ENCODE measurements at regions not wholly inside any gene's neighbourhood (a gene's known extent, or its start where the extent isn't known, plus 50 kb on each side); places are given as distances from the start of the nearest gene placed in this dataset.

DNA sequence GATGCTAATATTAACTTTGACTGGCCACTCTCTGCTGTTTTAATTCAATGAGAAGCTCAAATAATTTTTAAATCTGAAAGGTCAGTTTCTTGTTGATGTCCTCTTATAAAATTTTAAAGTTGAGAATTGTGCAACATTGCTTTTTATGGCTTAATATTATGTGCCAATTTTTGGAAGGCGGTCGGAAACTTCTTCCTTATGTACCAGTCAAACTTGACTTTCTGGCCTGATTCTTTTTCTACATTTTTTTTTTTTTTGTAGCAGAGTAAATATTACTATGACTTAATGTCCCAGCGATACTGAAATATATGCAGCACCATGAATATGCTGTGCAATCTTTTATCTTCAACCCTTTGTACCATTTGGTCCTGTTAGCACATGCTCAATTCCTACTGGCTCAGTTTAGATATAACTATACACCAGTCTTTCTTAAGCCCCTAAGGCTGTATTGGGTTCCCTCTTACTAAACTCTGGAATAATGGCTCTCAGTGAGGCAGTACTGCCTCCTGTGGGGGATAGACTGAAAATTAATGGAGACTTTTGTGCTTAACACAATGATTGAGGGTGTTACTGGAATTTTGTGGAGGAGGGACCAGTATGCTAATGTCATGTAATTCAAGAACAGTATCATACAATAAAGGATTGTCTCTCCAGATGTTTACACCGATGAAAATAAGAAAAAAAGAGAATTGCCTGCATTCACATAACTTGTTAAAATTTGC is 156.4 kb upstream of the SYNCRIP start:
- TF ChIP-seq SKI (IDR thresholded peaks at IDR 0.05; ENCODE audit: partially characterized antibody) = no peak
- TF ChIP-seq, protein P1, sequence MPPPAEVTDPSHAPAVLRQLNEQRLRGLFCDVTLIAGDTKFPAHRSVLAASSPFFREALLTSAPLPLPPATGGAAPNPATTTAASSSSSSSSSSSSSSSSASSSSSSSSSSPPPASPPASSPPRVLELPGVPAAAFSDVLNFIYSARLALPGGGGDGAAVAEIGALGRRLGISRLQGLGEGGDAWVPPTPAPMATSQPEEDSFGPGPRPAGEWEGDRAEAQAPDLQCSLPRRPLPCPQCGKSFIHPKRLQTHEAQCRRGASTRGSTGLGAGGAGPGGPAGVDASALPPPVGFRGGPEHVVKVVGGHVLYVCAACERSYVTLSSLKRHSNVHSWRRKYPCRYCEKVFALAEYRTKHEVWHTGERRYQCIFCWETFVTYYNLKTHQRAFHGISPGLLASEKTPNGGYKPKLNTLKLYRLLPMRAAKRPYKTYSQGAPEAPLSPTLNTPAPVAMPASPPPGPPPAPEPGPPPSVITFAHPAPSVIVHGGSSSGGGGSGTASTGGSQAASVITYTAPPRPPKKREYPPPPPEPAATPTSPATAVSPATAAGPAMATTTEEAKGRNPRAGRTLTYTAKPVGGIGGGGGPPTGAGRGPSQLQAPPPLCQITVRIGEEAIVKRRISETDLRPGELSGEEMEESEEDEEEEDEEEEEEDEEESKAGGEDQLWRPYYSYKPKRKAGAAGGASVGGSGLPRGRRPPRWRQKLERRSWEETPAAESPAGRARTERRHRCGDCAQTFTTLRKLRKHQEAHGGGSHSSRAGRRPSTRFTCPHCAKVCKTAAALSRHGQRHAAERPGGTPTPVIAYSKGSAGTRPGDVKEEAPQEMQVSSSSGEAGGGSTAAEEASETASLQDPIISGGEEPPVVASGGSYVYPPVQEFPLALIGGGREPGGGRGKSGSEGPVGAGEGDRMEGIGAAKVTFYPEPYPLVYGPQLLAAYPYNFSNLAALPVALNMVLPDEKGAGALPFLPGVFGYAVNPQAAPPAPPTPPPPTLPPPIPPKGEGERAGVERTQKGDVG (CRISPR knock-in tag; IDR thresholded peaks at IDR 0.05; ENCODE audit: borderline replicate concordance) = no peak
